Suprapubic skin (tissue), 4 donors: ENCODE measurements at regions not wholly inside any gene's neighbourhood (a gene's known extent, or its start where the extent isn't known, plus 50 kb on each side); places are given as distances from the start of the nearest gene placed in this dataset.

Experiments
- DNase-seq, 2 donors: peaks; one replicate each; pipeline ENCODE4 v3.0.0-alpha.2; 2019; ENCODE audit warnings: low spot score in 2 of 2
- H3K27ac ChIP-seq: fragments of 200-600 bp; sonication (generic); one replicate; pipeline ENCODE4 v1.5.1; 2019
- H3K27me3 ChIP-seq: fragments of 200-600 bp; sonication (generic); one replicate; pipeline ENCODE4 v1.5.1; 2019
- H3K36me3 ChIP-seq: fragments of 200-600 bp; sonication (generic); one replicate; pipeline ENCODE4 v1.5.1; 2019
- H3K4me1 ChIP-seq: fragments of 200-600 bp; sonication (generic); one replicate; pipeline ENCODE4 v1.5.1; 2019
- H3K4me3 ChIP-seq: fragments of 200-600 bp; sonication (generic); one replicate; pipeline ENCODE4 v1.5.1; 2019; ENCODE audit warnings: mild to moderate bottlenecking
- H3K9me3 ChIP-seq: fragments of 200-600 bp; sonication (generic); one replicate; pipeline ENCODE4 v1.5.1; 2019
- CTCF ChIP-seq, 2 donors: fragments of 200-600 bp in 1 of 2; fragments of 450-650 bp in 1 of 2; sonication (generic) in 1 of 2; IDR thresholded peaks; one replicate each; pipeline ENCODE4 v1.5.1; 2016 to 2019; ENCODE audit warnings: antibody characterized with exemption in 2 of 2, mild to moderate bottlenecking in 1 of 2, moderate library complexity in 1 of 2
- EP300 ChIP-seq: sonication (generic); formaldehyde crosslinking; IDR thresholded peaks from one replicate; pipeline ENCODE4 v1.6.1; 2017; ENCODE audit warnings: antibody characterized with exemption
- POLR2A ChIP-seq, 2 donors: fragments of 450-650 bp; IDR thresholded peaks; one replicate each; pipeline ENCODE4 v1.6.1; 2017; ENCODE audit warnings: antibody characterized with exemption in 2 of 2, mild to moderate bottlenecking in 2 of 2, moderate library complexity in 2 of 2
- POLR2AphosphoS5 ChIP-seq, 3 donors: sonication (generic); formaldehyde crosslinking; IDR thresholded peaks; one replicate each; pipeline ENCODE4 v1.6.1; 2017; ENCODE audit warnings: antibody characterized with exemption in 3 of 3
- WGBS: methylation state at CpG from one replicate; pipeline ENCODE4 v1.1.5; 2018; 5-methylcytosine and 5-hydroxymethylcytosine counted together

- H3K36me3 ChIP-seq = no peaks in the 10 kb centered on the region
- H3K27me3 ChIP-seq = no peaks in the 10 kb centered on the region
- TF ChIP-seq POLR2A (IDR thresholded peaks at IDR 0.05) (no peak), CTCF (IDR thresholded peaks at IDR 0.05) (no peak), POLR2AphosphoS5 (IDR thresholded peaks at IDR 0.05) (no peak), EP300 (no peak)
- H3K4me1 ChIP-seq = no peaks in the 10 kb centered on the region
- no peak overlapping the region for H3K4me3 ChIP-seq
- no peak overlapping the region for H3K27ac ChIP-seq
- DNase-seq = no peak
- 75% methylated on average over 4 of the region's 4 CpGs for WGBS
- H3K9me3 ChIP-seq = no peaks in the 10 kb centered on the region
These were observed 55.5 kb downstream of the MID1IP1 start for GRCh38 chrX:38856670-38857265.

GRCh38 chrX:38857736-38858523, 56.7 kb downstream of the MID1IP1 start:
- Histone ChIP-seq H3K4me1 (no peaks in the 10 kb centered on the region), H3K9me3 (no peaks in the 10 kb centered on the region), H3K4me3 (no peak overlapping the region), H3K27ac (no peak overlapping the region), H3K27me3 (no peaks in the 10 kb centered on the region), H3K36me3 (no peaks in the 10 kb centered on the region)
- WGBS = 70% methylated on average over 5 of the region's 5 CpGs
- DNase-seq = no peak
- TF ChIP-seq EP300 (no peak), POLR2AphosphoS5 (IDR thresholded peaks at IDR 0.05) (no peak), POLR2A (IDR thresholded peaks at IDR 0.05) (no peak), CTCF (IDR thresholded peaks at IDR 0.05) (no peak)

GRCh38 chrX:38859602-38860001, 58.3 kb downstream of the MID1IP1 start:
- H3K4me3 ChIP-seq = no peak overlapping the region
- no peak for TF ChIP-seq CTCF (IDR thresholded peaks at IDR 0.05)
- TF ChIP-seq POLR2A (IDR thresholded peaks at IDR 0.05) = no peak
- TF ChIP-seq POLR2AphosphoS5 (IDR thresholded peaks at IDR 0.05) = no peak
- no peak for TF ChIP-seq EP300
- H3K36me3 ChIP-seq = no peaks in the 10 kb centered on the region
- no peaks in the 10 kb centered on the region for H3K27me3 ChIP-seq
- no peak overlapping the region for H3K27ac ChIP-seq
- DNase-seq = no peak
- no peaks in the 10 kb centered on the region for H3K4me1 ChIP-seq
- no peaks in the 10 kb centered on the region for H3K9me3 ChIP-seq

- WGBS = 86% methylated on average over 4 of the region's 4 CpGs
- no peak for TF ChIP-seq POLR2A (IDR thresholded peaks at IDR 0.05)
- TF ChIP-seq EP300 = no peak
- no peak for TF ChIP-seq POLR2AphosphoS5 (IDR thresholded peaks at IDR 0.05)
- TF ChIP-seq CTCF (IDR thresholded peaks at IDR 0.05) = no peak
- no peak overlapping the region for H3K4me3 ChIP-seq
These were observed 59.1 kb downstream of the MID1IP1 start for GRCh38 chrX:38860106-38861013.

GRCh38 chrX:38861489-38861888, 60.2 kb downstream of the MID1IP1 start:
- Histone ChIP-seq H3K9me3 (no peaks in the 10 kb centered on the region), H3K36me3 (no peaks in the 10 kb centered on the region), H3K4me3 (no peak overlapping the region), H3K4me1 (no peaks in the 10 kb centered on the region), H3K27me3 (no peaks in the 10 kb centered on the region), H3K27ac (no peak overlapping the region)
- no peak for DNase-seq
- WGBS = 78% methylated on average over 2 of the region's 2 CpGs
- TF ChIP-seq POLR2A (IDR thresholded peaks at IDR 0.05) = no peak

More at GRCh38 chrX:38860106-38861013, 59.1 kb downstream of the MID1IP1 start:
- Histone ChIP-seq H3K9me3 (no peaks in the 10 kb centered on the region), H3K36me3 (no peaks in the 10 kb centered on the region), H3K27me3 (no peaks in the 10 kb centered on the region), H3K27ac (no peak overlapping the region), H3K4me1 (no peaks in the 10 kb centered on the region)
- DNase-seq = no peak
